Right lobe of liver (tissue), 6 donors: ENCODE measurements at regions not wholly inside any gene's neighbourhood (a gene's known extent, or its start where the extent isn't known, plus 50 kb on each side); places are given as distances from the start of the nearest gene placed in this dataset.

ENCODE experiments used
- ATAC-seq, 4 donors: fragments of 200-7000 bp; cut with Tn5 transposase; one replicate each; pipeline ENCODE4 v1.9.1; 2020; ENCODE audit warnings: mild to moderate bottlenecking in 4 of 4, moderate library complexity in 4 of 4
- DNase-seq, 3 donors: peaks; one replicate each; pipeline ENCODE4 v3.0.0-alpha.2; 2020
- H3K27ac ChIP-seq, 3 donors: fragments of 200-600 bp; one replicate each; pipeline ENCODE4 v1.8.0; 2022
- H3K27me3 ChIP-seq, 2 donors: fragments of 200-600 bp; one replicate each; pipeline ENCODE4 v1.8.0; 2022
- H3K36me3 ChIP-seq, 4 donors: fragments of 200-600 bp; sonication (generic) in 1 of 4; one replicate each; pipeline versions ENCODE4 v1.5.1 to v1.8.0; 2017 to 2022; ENCODE audit warnings: control low read depth in 1 of 4
- H3K4me1 ChIP-seq, 4 donors: fragments of 200-600 bp; sonication (generic) in 1 of 4; one replicate each; pipeline versions ENCODE4 v1.5.1 to v1.8.0; 2017 to 2022; ENCODE audit warnings: control low read depth in 1 of 4
- H3K4me3 ChIP-seq, 3 donors: fragments of 200-600 bp; one replicate each; pipeline ENCODE4 v1.8.0; 2022
- H3K9me3 ChIP-seq, 4 donors: fragments of 200-600 bp; sonication (generic) in 1 of 4; one replicate each; pipeline versions ENCODE4 v1.5.1 to v1.8.0; 2017 to 2022; ENCODE audit warnings: control low read depth in 1 of 4
- POLR2A ChIP-seq: fragments of 450-650 bp; IDR thresholded peaks from one replicate; pipeline ENCODE4 v1.6.1; 2017; ENCODE audit warnings: antibody characterized with exemption, mild to moderate bottlenecking
- WGBS: methylation state at CpG from one replicate; pipeline ENCODE4 v1.1.6; 2018; ENCODE audit warnings: low coverage, low lambda C conversion rate; ENCODE audit not compliant: insufficient coverage; ENCODE audit errors: missing lambda C conversion rate; 5-methylcytosine and 5-hydroxymethylcytosine counted together
- intact Hi-C, 2 donors: fragments of 100-400 bp; cut with DNase I; formaldehyde crosslinking; loops; one replicate each; pipeline versions ENCODE4 v1.11.2 to v1.14.1; 2022
- TF ChIP-seq, protein P1 (sequence below), 4 donors: fragments of 200-600 bp in 3 of 4; fragments of 450-650 bp in 1 of 4; IDR thresholded peaks; one replicate each; pipeline versions ENCODE4 v1.5.1 to v1.8.0; 2016 to 2022; ENCODE audit warnings: antibody characterized with exemption in 4 of 4, mild to moderate bottlenecking in 2 of 4
- donor health status: DM: no; HTN: yes; CAD: no.
- donor health status: DM: no; HTN: no; CAD: no.
- donor health status: DM: no; HTN: no; CAD: no.
- donor health status: DM: no; HTN: yes; CAD: no.
- donor health status: DM: no; HTN: yes; CAD: no.

DNA sequence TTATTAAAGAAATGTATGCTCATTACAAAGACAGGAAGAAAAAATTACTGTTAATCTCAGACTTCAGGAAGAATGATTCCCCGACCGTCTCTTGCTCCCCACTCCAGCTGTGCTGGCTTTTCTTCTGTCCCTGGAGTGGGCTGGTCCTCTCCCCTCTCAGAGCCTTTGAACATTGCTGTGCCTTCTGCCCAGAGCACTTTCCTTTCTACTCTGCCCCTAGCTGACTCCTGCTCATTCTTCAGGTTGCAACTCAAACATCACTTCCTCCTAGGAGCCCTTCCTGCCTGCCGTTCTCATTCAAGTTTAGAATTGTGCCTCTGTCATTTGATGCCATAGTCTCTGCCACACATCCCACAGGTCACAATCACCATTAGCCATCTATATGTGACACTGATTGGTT is 329.5 kb downstream of the MIAT start:
- no peaks in the 10 kb centered on the region for H3K27me3 ChIP-seq
- intact Hi-C loops: no loop called here

DNA sequence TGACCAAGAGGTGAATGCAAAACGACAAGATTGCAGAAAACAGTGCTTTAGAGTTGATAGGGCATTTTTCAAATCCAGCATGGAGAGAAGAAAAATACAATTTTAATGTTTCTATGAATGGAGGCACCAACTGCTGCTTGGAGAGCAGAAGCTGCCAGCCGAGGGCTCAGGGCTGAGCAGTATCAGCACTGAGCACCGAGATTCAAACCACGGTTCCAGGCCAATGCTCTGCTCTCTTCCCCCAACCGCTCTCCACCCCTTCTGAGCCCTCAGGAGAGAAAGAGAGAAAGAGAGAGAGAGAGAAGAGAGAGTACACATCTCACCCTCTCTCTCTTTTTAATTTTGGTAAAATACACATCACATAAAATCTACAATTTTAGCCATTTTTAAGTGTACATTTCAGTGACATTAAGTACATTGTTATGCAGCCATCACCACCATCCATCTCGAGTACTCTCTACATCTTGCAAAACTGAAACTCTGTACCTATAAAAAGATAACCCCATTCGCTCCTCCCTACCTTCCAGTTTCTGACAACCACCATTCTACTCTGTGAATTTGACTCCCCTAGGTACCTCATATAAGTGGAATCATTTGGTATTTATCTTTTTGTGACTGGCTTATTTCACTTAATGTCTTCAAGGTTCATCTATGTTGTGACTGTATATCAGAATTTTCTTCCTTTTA is 333.3 kb downstream of the MIAT start:
- H3K4me1 ChIP-seq: no peaks in the 10 kb centered on the region
- no peaks in the 10 kb centered on the region for H3K9me3 ChIP-seq
- no peaks in the 10 kb centered on the region for H3K27me3 ChIP-seq
- WGBS: 51% methylated on average over 6 of the region's 7 CpGs
- DNase-seq (no peak), ATAC-seq (no peak)
- TF ChIP-seq, protein P1, sequence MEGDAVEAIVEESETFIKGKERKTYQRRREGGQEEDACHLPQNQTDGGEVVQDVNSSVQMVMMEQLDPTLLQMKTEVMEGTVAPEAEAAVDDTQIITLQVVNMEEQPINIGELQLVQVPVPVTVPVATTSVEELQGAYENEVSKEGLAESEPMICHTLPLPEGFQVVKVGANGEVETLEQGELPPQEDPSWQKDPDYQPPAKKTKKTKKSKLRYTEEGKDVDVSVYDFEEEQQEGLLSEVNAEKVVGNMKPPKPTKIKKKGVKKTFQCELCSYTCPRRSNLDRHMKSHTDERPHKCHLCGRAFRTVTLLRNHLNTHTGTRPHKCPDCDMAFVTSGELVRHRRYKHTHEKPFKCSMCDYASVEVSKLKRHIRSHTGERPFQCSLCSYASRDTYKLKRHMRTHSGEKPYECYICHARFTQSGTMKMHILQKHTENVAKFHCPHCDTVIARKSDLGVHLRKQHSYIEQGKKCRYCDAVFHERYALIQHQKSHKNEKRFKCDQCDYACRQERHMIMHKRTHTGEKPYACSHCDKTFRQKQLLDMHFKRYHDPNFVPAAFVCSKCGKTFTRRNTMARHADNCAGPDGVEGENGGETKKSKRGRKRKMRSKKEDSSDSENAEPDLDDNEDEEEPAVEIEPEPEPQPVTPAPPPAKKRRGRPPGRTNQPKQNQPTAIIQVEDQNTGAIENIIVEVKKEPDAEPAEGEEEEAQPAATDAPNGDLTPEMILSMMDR (IDR thresholded peaks at IDR 0.05): no peak
- TF ChIP-seq POLR2A: no peak
- intact Hi-C loops: no loop called here
- no peak overlapping the region for H3K27ac ChIP-seq
- no peak overlapping the region for H3K4me3 ChIP-seq
- no peaks in the 10 kb centered on the region for H3K36me3 ChIP-seq

More for the DNA sequence above, 329.5 kb downstream of the MIAT start:
- 24% methylated on average over 3 of the region's 3 CpGs for WGBS
- H3K4me1 ChIP-seq: no peaks in the 10 kb centered on the region
- H3K9me3 ChIP-seq: no peaks in the 10 kb centered on the region
- H3K27ac ChIP-seq: no peak overlapping the region
- no peaks in the 10 kb centered on the region for H3K36me3 ChIP-seq
- TF ChIP-seq, protein P1 (IDR thresholded peaks at IDR 0.05): no peak
- TF ChIP-seq POLR2A: no peak
- H3K4me3 ChIP-seq: no peak overlapping the region
- DNase-seq: no peak
- no peak for ATAC-seq

DNA sequence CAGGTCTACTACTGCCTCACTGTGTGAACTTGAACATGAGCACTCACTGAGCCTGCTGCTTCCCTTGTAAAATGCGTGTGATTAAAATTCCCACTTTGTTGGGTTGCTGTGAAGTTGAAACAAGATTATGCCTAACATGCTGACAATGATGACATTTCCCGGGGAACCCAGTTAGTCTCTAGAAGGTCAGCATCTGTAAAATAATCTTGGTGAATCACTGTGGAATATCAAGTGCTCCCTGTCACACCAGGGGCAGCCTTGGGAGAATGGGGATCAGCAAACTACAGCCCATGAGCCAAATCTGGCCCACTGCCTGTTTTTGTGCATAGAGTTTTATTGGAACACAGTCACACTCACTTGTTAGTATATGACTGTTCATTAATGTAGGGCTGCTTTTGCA is 335.2 kb downstream of the MIAT start:
- DNase-seq (no peak), ATAC-seq (no peak)
- H3K9me3 ChIP-seq: no peaks in the 10 kb centered on the region
- no peak overlapping the region for H3K4me3 ChIP-seq
- no peaks in the 10 kb centered on the region for H3K4me1 ChIP-seq
- no peaks in the 10 kb centered on the region for H3K36me3 ChIP-seq
- no peaks in the 10 kb centered on the region for H3K27me3 ChIP-seq
- H3K27ac ChIP-seq: no peak overlapping the region
- intact Hi-C loops: no loop called here
- WGBS: 40% methylated on average over 2 of the region's 2 CpGs
- TF ChIP-seq, protein P1 (IDR thresholded peaks at IDR 0.05): no peak
- no peak for TF ChIP-seq POLR2A

DNA sequence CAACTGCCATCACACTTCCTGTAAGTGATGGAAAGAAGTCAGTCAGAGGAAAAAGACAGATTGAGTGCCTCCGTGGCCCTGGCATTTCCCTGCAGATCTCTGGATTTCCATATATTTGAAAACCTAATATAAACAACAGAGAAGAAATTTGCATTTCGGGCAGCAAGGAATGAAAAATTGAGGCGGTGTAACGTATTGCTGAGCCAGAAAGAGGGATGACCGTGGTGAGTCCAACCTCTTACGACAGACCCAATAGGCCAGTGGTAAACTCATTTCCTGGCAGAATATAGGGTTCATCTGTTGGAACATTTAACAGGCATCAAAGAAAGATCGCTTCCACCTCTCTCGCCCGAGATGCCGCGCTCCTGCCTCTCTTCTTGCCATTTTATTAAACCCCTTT is 336.5 kb downstream of the MIAT start:
- H3K4me1 ChIP-seq: no peaks in the 10 kb centered on the region
- ATAC-seq (no peak), DNase-seq (no peak)
- no peaks in the 10 kb centered on the region for H3K9me3 ChIP-seq
- H3K36me3 ChIP-seq: no peaks in the 10 kb centered on the region
- no peak overlapping the region for H3K27ac ChIP-seq
- 78% methylated on average over 11 of the region's 11 CpGs for WGBS
- TF ChIP-seq, protein P1 (IDR thresholded peaks at IDR 0.05): no peak
- no peak for TF ChIP-seq POLR2A
- H3K27me3 ChIP-seq: no peaks in the 10 kb centered on the region
- intact Hi-C loops: no loop called here
- no peak overlapping the region for H3K4me3 ChIP-seq
